ELR (cell line): ENCODE measurements at regions not wholly inside any gene's neighbourhood (a gene's known extent, or its start where the extent isn't known, plus 50 kb on each side); places are given as distances from the start of the nearest gene placed in this dataset.
A peak's percentile ranks its signal among the peaks of the same experiment; 100 is the strongest.
"Not testable (repeated sequence)": the region's sequence is repeated elsewhere in the genome, so short reads cannot be mapped to it uniquely, and the experiment has no call there.

ENCODE experiments used
- DNase-seq: peaks from one replicate; pipeline ENCODE4 v3.0.0-alpha.2; 2015; ENCODE audit warnings: low read depth

GRCh38 chr9:96156171-96156974, 145.6 kb downstream of the HSD17B3 start:
- DNase-seq: no peak

DNA sequence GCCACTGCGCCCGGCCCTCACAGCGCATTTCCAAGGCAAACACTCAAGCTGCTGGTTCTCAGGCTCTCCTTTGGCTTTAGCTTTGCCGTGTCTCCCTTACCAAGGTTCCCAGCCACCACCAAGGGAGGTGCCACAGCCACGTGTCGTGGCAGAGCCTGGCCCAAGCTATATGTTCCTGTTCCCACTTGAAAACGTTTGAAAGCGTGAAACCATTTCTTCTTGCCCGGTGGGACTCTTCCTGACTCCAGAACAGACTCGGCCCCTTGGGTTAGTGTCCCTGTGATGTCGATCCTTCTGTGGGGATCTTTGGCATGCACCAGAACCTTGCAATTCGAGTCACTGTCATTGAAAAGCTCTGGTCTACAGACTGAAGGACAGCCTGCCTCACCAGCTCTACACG, 147.9 kb downstream of the HSD17B3 start:
- DNase-seq: no peak

DNA sequence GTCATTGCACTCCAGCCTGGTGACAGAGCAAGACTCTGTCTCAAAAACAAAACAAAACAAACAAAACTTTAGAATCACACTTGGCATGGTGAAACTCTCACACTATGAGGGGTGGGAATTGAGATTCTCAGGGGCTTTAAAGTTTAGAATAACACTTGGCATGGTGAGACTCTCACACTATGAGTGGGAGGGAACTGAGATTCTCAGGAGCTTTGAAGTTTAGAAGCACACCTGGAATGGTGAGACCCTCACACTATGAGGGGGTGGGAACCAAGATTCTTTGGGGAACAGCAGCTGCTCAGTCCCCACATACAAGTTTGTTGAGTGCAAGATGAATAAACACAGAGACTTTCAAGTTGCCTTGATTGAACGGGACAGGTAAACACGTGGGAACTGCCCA, 149.4 kb downstream of the HSD17B3 start:
- no peak for DNase-seq

- no peak for DNase-seq
These were observed 151.4 kb downstream of the HSD17B3 start for GRCh38 chr9:96150324-96151227.

DNA sequence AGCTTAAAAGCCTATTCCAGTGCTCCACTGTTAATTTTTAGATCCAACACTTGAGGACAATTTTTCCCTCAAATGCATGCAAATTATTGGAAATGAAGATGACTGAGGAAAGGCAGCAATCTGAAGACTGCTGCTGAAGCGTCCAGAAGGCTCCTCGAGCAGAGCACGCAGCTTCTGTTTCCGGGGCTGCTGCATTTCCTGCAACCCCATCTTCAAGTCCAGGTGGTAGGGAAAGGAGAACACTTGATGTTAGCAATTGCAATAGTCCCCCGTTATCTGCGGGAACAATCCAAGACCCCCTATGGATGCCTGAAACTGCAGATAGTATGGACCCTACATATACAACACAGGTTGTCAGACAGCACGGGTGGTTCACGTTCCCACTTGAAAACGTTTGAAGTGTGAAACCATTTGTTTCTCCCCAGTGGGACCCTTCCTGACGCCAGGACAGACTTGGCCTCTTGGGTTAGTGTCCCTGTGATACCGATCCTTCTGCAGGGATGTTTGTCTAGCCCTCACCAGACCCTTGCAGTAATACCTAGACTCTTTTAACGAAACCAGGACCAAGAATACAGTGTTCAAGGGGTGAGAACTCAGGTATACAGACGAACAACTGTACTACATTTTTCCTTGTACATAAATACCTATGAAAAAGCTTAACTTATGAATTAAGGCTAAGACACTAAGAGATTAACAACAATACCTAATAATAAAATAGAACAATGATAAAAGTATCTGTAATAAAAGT, 152.3 kb downstream of the HSD17B3 start:
- DNase-seq: no peak

- no peak for DNase-seq
These were observed 153.1 kb downstream of the HSD17B3 start for GRCh38 chr9:96148634-96149532.

DNA sequence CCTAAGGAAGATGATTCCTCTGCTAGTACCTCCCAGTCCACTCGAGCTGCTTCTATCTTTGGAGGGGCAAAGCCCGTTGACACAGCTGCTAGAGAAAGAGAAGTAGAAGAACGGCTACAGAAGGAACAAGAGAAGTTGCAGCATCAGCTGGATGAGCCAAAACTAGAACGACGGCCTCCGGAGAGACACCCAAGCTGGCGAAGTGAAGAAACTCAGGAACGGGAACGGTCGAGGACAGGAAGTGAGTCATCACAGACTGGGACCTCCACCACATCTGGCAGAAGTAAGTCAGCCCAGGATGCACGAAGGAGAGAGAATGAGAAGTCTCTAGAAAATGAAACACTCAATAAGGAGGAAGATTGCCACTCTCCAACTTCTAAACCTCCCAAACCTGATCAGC, 154.9 kb downstream of the HSD17B3 start:
- not testable (repeated sequence) for DNase-seq

DNA sequence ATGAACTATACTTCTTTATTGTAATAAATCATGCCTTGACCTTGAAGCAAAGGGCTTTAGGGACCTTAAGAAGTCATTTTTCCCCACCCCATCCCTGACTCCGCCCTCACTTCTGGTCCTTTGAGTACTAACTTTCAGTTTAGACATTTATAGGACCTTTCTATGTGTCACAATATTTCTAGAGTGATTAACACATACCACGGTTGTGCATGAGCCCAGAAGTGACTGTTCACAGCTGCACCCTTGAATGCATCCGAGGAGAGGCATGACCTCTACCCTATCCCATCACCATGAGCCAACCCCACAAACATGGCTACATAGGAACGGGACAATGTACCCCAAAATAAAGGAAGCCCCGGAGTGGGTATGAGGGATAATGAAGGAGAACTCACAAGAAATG, 160.3 kb downstream of the HSD17B3 start:
- peak; percentile 18 for DNase-seq

DNA sequence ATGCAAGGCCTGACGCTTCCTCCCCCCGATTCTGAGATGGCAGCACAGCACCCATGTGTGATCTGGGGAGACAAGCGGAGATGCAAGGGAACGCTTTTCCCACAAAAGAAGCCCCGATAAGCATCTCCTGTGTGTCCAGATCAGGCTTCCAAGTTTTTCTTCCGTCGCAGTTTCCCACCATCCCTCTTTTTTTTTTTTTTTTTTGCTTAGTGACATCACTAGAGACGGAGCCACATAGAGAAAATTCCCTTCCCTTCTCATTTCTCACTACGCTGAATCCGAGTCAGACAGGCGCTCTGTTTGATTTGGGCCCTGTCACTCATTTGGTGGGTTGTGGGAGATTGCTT, 160.9 kb downstream of the HSD17B3 start:
- DNase-seq: no peak

DNA sequence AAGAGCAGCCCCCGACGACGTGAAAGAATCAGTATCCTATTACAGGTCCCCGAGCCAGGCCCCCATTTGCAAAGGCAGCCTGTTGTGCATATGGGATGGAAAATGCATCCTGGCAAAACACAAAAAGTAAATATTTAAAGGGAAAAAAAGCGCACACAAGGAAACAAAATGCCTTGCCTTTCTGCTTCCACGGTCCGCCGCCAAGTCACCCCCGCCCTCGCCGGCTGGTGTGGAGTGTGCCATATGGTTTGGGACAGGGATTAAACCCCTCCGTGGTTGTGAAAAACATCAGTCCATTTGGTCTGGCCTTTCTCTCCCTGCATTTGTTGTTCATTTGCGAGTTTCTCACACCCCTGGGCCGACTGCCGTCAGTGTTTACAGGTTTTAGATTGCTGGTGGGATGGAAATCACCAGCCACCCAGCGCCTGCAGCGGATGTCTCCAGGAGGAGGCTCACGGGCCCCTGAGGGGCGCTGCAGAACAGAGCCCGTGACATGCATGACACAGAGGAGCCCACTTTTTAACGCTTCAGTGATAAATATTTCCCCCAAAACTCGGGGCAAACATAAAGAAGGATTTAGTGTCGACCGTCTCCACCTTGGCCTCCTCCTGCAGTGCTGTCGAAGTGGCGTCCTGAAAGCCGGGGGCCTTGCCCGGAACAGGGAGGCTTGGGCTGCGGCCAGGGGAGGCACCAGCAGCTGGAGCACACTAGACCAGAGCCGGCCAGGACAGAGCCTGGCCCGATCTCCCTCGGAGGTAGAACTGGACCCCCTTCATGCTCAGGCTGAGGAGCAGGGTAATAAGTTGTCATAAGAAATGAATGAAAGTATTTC, 161.5 kb downstream of the HSD17B3 start:
- DNase-seq: no peak

DNA sequence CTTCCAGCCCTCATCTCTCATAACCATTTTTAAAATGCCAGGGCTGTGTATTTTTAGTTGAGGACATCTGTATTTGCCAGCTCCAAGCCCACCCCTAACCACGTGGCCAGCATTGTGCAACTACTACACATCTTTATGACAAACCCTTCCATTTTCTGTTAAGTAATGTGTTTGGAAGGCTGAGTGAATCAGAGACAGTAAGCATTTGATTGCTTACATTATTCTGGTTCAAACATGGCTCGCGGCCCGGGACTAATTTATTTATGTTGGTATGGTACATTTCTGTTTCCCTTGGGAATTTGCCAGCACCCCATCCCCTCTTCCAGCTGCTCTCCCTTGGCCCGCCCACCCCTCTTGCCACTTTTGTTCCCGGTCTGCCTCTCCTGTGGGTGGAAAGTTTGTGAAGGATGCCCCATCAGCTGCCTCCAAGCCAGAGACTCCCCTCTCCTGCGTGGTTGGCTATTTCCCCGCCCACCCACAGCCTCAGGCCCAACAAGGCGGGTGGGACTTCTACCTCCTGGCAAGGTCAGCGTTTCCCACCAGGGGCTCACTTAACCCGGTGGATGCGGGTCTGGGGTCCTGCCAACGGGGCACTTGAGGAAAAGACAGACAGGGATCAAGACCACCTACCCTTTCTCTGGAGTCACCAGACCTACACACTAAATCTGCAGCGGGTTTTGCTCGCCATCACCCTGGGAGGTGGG, 162.2 kb downstream of the HSD17B3 start:
- peak; percentile 66 for DNase-seq

DNA sequence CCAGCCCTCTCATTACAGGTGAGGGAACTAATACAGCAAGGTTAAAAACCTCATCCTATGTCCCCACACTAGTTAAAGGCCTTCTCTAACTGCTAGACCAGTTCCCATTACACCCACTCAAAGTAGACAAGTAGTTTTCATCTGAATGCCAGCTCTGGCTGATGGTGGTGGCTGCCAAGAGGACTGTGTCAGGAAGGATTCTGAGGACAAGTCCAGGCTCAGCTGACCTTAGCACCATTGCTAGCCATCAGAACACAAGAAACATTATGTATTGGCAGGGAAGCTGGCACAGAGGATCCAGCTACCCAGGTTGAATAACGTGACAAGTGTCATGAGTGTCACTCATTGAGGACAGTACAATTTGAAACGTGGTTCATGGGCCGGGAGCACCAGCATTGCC, 163.4 kb downstream of the HSD17B3 start:
- no peak for DNase-seq

GRCh38 chr9:96137671-96138429, 164.1 kb downstream of the HSD17B3 start:
- DNase-seq: peak; percentile 32

DNA sequence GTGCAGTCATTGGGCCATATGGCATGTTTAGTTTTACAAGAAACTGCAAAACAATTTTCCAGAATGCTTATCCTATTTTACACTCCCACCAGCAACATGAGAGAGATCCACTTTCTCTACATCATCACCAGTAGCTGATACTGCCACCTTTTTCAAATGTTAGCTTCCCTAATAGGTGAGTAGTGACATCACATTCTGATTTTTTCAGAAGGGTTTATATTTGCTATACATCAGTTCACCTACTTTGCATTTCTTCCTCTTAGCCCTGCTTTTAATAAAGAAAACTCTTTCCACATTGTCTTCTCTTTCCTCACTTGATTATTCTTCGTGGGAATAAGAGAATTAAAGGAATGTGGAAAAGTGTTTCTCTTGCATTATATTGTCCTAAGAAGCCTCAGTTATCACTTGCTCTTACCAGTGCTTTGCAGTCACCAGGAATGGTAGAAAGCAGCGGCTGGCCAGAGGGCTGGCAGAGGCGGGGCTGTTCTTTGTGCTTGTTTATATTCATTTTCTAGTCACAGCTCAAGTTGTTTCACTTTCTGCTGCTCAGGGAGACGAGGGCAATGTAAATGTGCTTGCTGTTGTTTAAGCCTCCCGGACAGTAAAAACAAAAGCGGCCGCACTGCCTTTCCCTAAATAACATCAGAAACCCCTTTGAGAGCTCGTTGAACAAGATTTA, 164.8 kb downstream of the HSD17B3 start:
- DNase-seq: peak; percentile 65

DNA sequence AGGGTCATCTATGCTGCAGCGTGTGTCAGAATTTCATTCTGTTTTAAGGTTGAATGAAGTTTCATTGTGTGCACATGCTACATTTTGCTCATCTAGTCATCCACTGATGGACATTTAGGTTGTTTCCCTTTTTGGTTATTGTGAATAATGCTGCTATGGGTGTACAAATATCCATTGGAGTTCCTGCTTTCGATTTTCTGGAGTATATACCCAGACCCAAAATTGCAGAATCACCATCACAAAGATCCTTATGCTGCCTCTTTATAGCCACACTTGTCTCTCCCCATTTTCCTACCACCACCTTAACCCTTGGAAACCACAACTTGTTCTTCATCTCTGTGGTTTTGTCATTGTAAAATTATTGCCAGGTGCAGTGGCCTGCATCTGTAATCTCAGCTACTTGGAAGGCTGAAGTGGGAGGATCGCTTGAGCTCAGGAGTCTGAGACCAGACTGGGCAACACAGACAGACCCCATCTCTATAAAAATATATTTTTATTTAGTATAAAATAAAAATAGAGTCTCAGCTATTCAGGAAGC, 166.2 kb downstream of the HSD17B3 start:
- no peak for DNase-seq

- DNase-seq: peak; percentile 11
These were observed 166.8 kb downstream of the HSD17B3 start for GRCh38 chr9:96135076-96135752.

DNA sequence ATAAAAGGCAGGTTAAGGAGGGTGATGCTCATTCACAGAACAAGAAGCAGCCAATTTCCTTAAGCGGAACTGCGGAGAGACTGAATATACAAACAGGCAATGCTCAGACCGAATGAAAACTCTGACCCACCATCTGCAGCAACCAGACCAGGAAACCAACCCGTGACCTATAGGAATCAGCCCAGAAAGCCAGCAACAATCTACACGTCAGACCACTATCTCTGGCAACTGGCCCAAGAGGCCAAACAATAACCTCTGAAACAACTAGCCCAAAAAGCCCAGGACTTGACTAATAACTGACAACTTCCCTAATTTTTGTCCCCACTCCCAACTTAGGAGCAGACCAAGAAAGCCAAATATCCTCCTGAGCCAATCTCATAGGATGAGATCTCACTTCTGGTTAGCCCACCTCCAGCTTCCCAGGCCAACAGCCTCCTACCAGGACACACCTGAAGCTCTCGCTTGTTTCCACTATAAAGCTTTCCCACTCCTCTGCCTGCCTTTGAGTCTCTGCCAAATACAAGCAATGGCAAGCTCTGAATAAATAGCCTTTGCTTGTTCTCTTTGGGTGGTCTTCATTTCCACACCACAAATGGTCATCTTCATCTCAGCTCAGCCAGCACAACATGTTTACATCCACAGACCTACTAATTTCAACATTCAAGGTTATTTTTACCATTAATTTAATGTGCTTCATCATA, 168.5 kb downstream of the HSD17B3 start:
- DNase-seq: no peak
